ENCODE measurements at regions not wholly inside any gene's neighbourhood (a gene's known extent, or its start where the extent isn't known, plus 50 kb on each side); places are given as distances from the start of the nearest gene placed in this dataset.
"Not testable (repeated sequence)": the region's sequence is repeated elsewhere in the genome, so short reads cannot be mapped to it uniquely, and the experiment has no call there.

GRCh38 chr21:31819692-31820091 is 53.1 kb upstream of the HUNK start:
- not testable (repeated sequence) for DNase-seq (ENCODE audit: low read depth)

DNA sequence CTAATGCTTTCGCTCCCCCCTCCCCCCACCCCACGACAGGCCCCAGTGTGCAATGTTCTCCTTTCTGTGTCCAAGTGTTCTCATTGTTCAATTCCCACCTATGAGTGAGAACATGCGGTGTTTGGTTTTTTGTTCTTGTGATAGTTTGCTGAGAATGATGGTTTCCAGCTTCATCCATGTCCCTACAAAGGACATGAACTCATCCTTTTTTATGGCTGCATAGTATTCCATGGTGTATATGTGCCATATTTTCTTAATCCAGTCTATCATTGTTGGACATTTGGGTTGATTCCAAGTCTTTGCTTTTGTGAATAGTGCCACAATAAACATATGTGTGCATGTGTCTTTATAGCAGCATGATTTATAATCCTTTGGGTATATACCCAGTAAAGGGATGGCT is 58.5 kb upstream of the HUNK start:
- DNase-seq (ENCODE audit: low read depth), result not testable (repeated sequence)

DNA sequence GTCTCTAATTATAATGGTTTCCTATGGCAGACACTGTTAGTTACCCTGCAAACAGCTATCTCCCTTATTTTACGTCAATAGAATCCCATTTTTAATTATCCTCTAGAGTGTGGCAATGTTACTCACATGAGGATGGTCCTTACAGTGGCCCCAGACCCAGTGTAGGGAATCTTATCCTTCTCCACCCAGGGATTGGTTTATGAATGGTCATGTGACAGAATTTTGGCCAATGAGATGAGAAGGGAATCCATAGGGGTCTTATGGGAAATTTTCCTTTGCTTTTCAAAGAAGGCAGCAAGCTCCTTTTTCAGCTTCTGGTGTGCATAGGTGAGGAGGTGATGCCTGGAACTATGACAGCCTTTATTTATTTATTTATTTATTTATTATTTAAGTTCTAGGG is 59.0 kb upstream of the HUNK start:
- DNase-seq (ENCODE audit: low read depth), result no peak

- DNase-seq (ENCODE audit: low read depth), result no peak
These were observed 68.8 kb upstream of the HUNK start for GRCh38 chr21:31804008-31804394.

DNA sequence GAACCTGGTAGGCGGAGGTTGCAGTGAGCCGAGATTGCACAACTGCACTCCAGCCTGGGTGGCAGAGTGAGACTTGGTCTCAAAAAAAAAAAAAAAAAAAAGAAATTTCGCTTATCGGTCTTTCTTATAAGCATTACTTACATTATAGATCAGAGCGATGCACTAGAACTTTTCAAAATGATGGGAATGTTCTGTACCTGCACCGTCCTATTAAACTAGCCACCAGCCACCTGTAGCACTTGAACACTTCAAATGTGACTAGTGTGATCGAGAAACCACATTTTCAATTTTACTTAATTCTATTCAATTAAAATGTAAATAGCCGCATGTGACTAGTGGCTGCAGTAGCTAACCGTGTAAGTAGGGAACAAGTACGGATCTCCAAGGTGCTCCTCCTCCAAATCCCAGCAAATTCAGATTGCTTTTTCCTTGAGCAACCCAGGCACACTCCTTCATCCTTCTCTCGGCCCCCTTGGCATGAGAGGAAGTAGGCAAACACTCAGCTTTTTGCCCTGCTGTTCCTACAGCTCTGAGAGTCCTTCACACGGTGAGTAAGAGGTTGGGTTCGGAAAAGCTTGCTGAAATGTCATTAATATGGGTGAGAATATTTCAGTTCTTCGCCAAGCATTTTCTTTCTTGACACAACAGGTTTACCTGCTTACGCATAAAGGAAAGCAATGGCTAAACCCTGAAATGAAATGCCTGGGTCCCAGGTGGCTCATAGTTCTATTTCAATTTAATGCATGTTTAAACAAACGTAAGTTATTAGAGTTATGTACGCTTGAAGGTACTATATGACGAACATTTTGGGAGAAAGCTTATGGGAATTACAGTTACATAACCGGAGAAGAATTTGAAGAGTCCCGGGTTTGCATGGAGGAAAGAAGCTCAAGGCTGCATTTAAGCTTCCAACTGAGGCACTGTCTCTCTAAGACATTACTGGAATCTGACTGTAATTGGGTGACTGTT is 69.5 kb upstream of the HUNK start:
- no peak for DNase-seq (ENCODE audit: low read depth)

DNA sequence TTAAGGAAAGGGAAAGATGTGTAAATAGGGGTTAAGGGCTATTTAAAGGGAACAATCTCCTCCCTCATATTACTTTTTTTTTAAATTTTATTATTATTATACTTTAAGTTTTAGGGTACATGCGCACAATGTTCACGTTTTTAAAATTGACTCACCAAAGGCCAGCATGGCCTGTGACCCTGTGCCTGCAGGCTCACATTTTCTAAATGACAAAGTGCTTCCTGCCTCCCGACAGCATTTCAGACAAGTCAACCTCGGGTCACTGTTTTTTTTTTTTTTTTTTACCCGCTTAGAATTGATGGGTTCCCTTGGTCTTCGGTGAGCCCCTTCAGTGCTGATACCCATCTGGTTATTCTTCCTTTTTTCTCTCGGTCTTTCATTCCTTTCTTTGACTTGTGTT is 70.4 kb upstream of the SCAF4 start:
- DNase-seq (ENCODE audit: low read depth), result no peak

- no peak for DNase-seq (ENCODE audit: low read depth)
These were observed 69.8 kb upstream of the SCAF4 start for GRCh38 chr21:31801551-31802219.

DNA sequence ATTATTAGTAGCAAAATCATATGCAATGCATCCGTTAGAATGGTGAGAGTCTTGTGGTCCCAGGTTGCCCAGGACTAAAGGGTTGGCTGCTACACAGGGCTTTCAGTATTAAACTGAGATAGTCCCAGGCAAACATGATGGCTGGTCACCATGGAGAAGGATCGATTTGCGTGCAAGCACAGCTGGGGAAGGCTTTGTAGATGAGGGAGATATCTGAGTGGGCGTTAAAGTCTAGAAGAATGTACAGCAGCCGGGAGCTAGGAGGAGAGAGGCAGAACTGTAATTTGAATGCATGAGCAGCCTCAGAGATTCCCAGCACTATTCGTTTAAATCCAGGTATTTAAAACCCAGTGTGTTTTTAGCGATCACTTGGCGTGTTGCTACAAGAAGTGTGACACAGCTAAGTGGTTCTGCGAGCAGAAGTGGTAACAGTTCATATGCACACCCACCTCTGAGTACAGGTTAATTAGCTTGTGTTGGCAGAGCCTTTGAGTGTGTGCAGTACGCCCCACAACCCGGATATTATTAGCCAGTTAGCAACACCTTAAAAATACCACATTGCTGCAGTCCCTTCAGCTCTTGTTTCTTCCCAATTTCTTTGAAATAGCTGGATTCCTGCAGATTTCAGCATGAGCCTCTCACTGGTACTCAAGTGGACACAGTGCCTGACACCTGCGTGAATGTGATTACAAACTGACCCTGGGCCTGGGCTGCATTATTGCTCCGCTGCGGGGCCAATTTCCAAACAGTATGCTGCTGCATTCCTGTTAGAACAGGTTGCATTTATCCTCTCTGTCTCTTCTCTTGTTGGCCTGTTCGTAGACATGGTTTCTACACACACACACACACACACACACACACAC is 67.2 kb upstream of the SCAF4 start:
- DNase-seq (ENCODE audit: low read depth), result no peak

DNA sequence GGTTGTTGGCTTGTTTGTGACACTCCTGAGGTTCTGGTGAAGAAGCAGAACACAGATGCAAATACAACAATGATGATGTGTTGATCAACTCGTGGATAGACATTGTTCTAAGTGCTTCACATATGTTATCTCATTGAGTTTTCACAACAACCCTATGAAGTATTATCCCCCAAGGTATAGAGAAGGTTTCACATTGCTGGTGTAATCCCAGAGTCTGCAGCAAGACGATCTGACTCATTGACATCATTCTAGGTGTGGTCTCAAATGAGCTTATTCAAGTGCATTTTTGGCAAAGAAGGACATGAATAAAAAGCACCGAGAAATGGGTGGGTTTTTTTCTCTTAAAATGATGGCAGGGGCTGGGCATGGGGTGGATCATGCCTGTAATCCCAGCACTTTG is 64.1 kb upstream of the SCAF4 start:
- no peak for DNase-seq (ENCODE audit: low read depth)

- not testable (repeated sequence) for DNase-seq (ENCODE audit: low read depth)
These were observed 58.5 kb upstream of the SCAF4 start for GRCh38 chr21:31790420-31790819.

DNA sequence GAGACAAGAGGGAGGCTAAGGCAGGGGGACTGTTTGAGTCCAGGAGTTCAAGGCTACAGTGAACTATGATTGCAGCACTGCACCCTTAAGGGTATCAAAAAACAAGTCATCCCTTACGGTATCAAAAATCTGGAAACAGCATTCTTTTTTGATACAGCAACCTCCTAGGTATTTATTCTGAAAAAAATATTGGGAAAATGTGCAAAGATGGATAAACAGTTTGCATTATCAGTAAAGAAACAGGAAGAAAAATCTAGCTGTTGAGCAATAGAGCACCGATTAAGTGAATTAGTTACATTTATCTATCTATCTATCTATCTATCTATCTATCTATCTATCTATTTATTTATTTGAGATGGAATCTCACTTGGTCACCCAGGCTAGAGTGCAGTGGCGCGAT is 56.7 kb upstream of the SCAF4 start:
- no peak for DNase-seq (ENCODE audit: low read depth)

- not testable (repeated sequence) for DNase-seq (ENCODE audit: low read depth)
These were observed 55.8 kb upstream of the SCAF4 start for GRCh38 chr21:31787691-31788090.

DNA sequence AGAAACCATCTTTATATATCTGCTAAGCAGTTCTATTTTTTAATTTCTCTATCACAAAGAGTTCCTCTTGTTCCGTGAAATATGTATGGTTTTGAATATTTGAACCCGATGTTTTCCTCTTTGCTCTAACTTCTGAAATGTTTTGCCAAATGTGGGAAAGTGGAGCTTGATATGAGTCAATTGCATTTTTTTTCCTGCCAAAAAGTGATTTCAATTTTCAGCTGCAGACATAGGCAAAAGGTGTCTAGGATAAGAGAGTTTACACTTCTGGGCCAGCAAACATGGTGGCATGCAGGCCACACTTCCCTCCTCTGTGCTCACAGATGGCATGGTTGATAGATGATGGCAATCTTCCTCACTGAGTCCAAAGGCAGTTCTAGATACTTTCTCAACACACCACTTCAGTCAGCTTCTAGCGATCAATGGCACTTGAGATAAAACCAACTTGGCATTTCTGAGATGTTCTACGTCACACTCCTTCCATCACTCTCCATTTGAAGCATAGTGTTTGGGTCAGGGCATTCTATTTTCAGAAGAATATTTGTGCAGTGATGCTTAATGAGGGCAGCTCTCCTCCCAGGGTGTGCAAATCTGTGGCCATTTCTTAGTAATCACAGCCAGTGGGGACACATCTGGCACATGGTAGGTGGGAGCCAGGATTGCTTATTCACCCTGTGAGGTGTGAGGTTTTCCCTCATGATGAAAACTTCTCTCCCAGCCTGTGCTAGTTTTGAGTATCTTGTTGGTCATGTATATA is 54.4 kb upstream of the SCAF4 start:
- no peak for DNase-seq (ENCODE audit: low read depth)

DNA sequence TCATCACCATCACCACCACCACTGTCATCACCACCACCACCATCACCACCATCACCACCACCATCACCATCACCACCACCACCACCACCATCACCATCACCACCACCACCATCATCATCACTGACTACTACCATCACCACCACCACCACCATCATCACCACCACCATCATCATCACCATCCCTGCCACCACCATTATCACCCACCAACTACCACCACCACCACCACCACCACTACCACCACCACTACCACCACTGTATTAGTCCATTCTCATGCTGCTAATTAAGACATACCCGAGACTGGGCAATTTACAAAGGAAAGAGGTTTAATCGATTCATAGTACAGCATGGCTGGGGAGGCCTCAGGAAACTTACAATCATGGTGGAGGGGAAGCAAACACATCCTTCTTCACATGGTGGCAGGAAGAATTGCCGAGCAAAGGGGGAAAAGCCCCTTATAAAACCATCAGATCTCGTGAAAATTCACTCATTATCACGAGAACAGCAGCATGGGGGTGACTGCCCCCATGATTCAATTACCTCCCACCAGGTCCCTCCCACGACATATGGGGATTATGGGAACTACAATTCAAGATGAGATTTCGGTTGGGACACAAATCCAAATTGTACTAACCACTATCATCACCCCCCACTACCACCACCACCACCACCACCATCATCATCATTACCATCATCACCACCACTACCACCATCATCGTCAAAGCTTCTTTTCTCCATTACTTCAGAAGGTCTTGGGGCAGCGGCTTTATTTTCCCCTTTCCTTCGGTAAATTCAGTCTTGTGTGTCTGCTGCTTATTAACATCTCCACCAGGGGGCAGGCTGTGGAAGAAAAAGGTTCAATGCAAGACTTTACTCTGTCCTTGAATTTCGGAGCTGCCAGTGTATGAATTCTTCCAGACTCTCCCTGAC is 53.6 kb upstream of the SCAF4 start:
- peak; percentile 68 for DNase-seq (ENCODE audit: low read depth)

DNA sequence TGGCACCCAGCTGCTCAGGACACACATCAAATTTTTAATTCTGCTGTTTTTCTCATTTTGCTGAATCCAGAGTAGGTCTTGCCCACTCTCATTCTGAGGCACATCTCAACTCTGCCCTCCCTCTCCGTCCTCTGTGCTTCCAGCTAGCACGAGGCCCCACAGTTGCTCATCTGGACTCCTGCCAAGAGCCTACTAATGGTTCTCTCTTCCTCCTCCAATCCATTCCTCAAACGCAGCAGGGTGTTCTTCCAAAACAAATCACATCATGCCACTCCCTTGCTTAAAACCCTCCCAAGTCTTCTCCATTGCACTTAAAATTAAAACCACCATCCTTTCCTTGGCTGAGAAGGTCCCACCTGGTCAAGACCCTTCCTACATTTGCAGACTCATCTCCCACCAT is 49.8 kb upstream of the SCAF4 start:
- DNase-seq (ENCODE audit: low read depth), result peak; percentile 39
